Nephron progenitor cell (in vitro differentiated cells): ENCODE measurements at regions not wholly inside any gene's neighbourhood (a gene's known extent, or its start where the extent isn't known, plus 50 kb on each side); places are given as distances from the start of the nearest gene placed in this dataset.

Experiments
- DNase-seq: peaks from one replicate; pipeline ENCODE4 v3.0.0; 2021
- H3K27ac Mint-ChIP-seq: 2 replicates; pipeline ENCODE4 v1.8.0; 2021; ENCODE audit warnings: mild to moderate bottlenecking, moderate library complexity, mixed read lengths
- H3K27me3 Mint-ChIP-seq: 2 replicates; pipeline ENCODE4 v1.8.0; 2021; ENCODE audit warnings: mild to moderate bottlenecking, low read depth, mixed read lengths; ENCODE audit not compliant: poor library complexity
- H3K36me3 Mint-ChIP-seq: 2 replicates; pipeline ENCODE4 v1.8.0; 2021; ENCODE audit warnings: low read depth, mixed read lengths
- H3K4me1 Mint-ChIP-seq: 2 replicates; pipeline ENCODE4 v1.8.0; 2021; ENCODE audit warnings: mixed read lengths
- H3K4me3 Mint-ChIP-seq: 2 replicates; pipeline ENCODE4 v1.8.0; 2021; ENCODE audit warnings: mild to moderate bottlenecking, moderate library complexity, mixed read lengths
- H3K9me3 Mint-ChIP-seq: 2 replicates; pipeline ENCODE4 v1.8.0; 2021; ENCODE audit warnings: mild to moderate bottlenecking, moderate library complexity, mixed read lengths
- TF ChIP-seq, protein P1 (sequence below): fragments of 200-600 bp; sonication (generic); IDR thresholded peaks from 2 replicates; pipeline ENCODE4 v1.5.0; 2021; ENCODE audit warnings: antibody characterized with exemption

DNA sequence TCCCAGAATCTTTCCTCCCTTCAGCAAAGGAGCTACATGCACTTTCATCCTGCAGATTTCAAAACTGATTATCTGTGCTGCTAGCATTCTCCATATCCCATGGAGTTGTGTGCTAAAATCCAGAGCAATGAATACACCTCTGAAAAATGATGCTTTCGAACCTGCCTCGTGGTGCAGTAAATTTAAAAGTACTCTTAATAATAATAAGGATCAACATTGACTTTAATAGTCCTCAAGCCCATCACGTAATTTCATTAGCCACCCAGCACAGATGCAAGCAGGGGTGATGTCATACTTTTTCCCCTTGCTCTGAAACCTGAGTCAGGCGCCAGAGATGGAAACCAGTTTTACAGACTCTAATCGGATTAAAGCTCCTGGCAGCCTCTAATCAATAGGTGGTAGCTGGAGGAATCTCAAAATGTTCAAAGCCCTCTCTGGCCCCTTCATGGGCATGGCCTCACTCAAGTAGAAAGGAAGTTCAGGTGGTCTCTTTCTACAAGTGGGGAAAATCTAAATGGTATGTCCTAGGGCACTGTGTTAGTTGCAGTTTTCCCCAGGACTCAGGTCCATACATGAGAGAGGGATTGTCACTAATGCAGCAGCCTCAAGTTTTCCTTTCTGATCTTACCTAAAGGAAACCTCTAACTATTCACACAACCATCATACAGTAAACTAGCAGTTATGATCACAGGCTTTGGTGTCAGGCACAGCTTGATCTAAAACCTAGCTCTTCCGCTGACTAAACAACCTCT, 221.6 kb upstream of the SLC30A5 start:
- no peak for DNase-seq
- Mint-ChIP-seq H3K4me3 (no peak overlapping the region), H3K9me3 (no peaks in the 10 kb centered on the region), H3K36me3 (no peaks in the 10 kb centered on the region), H3K27me3 (no peaks in the 10 kb centered on the region), H3K27ac (no peak overlapping the region), H3K4me1 (peaks cover 14% of the 10 kb centered on the region)
- TF ChIP-seq, protein P1, sequence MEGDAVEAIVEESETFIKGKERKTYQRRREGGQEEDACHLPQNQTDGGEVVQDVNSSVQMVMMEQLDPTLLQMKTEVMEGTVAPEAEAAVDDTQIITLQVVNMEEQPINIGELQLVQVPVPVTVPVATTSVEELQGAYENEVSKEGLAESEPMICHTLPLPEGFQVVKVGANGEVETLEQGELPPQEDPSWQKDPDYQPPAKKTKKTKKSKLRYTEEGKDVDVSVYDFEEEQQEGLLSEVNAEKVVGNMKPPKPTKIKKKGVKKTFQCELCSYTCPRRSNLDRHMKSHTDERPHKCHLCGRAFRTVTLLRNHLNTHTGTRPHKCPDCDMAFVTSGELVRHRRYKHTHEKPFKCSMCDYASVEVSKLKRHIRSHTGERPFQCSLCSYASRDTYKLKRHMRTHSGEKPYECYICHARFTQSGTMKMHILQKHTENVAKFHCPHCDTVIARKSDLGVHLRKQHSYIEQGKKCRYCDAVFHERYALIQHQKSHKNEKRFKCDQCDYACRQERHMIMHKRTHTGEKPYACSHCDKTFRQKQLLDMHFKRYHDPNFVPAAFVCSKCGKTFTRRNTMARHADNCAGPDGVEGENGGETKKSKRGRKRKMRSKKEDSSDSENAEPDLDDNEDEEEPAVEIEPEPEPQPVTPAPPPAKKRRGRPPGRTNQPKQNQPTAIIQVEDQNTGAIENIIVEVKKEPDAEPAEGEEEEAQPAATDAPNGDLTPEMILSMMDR: no peak

DNA sequence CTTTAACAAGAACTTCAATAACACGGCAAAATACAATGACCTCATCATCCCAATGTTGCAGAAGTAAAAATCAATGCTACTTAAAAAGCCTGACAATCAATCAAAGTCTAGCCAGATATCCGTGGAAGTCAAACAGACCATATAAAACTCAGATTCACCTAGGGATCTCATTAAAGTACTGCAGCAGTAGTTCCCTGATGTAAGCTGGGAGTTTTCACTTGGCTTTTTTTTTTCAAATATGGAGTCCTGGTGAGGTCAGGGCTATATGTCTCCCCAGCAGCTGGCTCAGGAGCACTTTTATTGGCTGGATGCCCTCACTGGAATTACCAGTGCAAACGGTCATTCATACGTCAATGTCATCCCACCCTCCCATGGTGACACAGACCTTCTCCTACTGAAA, 220.6 kb upstream of the SLC30A5 start:
- Mint-ChIP-seq H3K4me3 (no peak overlapping the region), H3K27me3 (no peaks in the 10 kb centered on the region), H3K9me3 (no peaks in the 10 kb centered on the region), H3K4me1 (peaks cover 14% of the 10 kb centered on the region), H3K36me3 (no peaks in the 10 kb centered on the region), H3K27ac (no peak overlapping the region)
- TF ChIP-seq, protein P1: no peak
- DNase-seq: no peak

DNA sequence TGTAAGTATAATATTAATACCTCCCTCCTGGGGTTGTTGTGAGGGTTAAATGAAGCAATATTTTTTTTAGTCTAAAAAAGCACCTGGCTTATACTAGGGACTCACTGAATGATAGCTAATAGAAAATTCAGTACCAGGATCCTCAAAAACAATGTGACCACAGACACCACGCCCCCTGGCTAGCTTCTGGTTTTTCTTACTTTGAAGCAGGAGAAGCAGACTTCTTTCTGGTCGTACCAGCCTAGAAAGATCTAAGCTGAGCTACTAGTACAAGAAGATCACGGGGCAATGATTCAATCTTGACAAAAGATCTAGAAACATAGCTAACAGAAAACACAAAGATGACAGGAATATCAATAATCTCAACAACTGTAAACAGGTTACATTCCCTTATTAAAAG, 218.5 kb upstream of the SLC30A5 start:
- Mint-ChIP-seq H3K27ac (no peak overlapping the region), H3K4me3 (no peak overlapping the region), H3K36me3 (no peaks in the 10 kb centered on the region), H3K27me3 (no peaks in the 10 kb centered on the region), H3K9me3 (no peaks in the 10 kb centered on the region), H3K4me1 (peaks cover 14% of the 10 kb centered on the region)
- TF ChIP-seq, protein P1: no peak
- DNase-seq: no peak

DNA sequence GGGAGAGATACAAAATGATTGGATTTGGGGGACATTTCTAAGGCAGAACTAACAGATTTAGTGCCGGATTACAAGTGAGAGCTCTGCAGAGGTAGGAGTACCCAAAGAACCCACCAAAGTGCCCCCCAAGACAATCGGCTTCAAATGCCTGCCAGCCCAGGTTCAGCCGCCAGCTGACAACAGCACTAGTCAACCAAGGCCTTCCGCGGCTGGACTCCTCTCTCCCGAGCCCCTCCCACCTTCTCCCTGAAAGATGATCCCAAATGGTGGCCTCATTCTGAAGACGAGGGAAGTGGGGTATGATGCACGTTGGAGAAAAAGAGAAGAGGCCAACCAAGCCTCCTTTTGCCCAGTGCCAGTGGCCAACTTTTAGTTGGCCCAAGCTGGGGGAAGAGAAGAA, 210.4 kb upstream of the SLC30A5 start:
- TF ChIP-seq, protein P1: no peak
- Mint-ChIP-seq H3K9me3 (peaks cover 4% of the 10 kb centered on the region), H3K4me3 (peak overlapping the region; percentile 23), H3K27me3 (no peaks in the 10 kb centered on the region), H3K27ac (no peak overlapping the region), H3K36me3 (no peaks in the 10 kb centered on the region), H3K4me1 (peaks cover 24% of the 10 kb centered on the region)
- DNase-seq: peak; percentile 31

DNA sequence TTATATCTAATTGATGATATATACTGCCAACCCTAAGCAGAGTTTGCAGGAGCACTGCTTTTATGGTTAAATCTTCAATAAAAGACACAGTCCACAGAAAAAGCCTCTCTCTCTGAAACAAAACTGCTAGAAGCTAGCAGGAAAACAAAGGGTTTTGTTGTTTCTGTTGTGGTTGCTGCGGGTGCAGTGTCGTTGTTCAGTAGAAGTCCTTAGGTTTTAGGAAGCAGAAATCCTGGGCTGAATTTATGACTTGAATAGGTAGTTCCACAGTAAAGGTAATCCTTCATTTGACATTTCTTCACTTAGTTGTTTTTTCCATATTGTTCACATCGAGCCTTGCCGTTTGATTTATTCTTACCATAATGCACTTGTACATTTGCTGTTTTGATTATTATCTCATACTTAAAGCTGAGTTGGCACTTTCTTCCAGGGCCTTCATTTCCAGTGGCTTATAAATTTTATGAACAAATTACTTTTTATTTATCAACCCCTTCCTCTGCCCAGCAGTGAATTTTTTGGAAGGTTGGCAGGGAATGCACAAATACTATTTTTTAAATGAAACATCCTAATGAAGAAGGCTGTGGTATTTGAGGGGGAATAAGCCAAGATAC, 209.6 kb upstream of the SLC30A5 start:
- Mint-ChIP-seq H3K4me3 (no peak overlapping the region), H3K4me1 (peaks cover 24% of the 10 kb centered on the region), H3K9me3 (peaks cover 4% of the 10 kb centered on the region), H3K36me3 (no peaks in the 10 kb centered on the region), H3K27me3 (no peaks in the 10 kb centered on the region), H3K27ac (no peak overlapping the region)
- TF ChIP-seq, protein P1: no peak
- no peak for DNase-seq

DNA sequence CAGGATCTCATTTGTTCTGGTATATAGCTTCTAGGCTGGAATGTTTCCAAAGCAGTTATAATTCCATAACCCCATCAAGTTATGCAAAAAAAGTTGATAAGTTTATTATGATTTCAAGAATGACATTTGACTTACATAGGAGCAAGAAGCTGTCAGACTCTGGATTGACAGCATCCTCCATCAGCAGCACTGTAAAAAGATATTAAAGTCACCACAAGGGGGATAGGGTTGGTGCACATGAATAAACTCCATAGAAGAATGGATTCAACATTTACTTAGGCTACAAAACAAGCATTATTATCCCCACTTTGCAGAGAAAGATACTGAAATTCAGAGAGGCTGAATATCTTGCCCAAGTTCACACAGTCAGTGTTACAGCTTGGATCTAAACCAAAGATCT, 208.9 kb upstream of the SLC30A5 start:
- Mint-ChIP-seq H3K4me1 (peaks cover 24% of the 10 kb centered on the region), H3K27me3 (no peaks in the 10 kb centered on the region), H3K4me3 (no peak overlapping the region), H3K27ac (no peak overlapping the region), H3K36me3 (no peaks in the 10 kb centered on the region), H3K9me3 (peaks cover 4% of the 10 kb centered on the region)
- DNase-seq: no peak
- TF ChIP-seq, protein P1: peak; percentile 34
